ENCODE measurements at regions not wholly inside any gene's neighbourhood (a gene's known extent, or its start where the extent isn't known, plus 50 kb on each side); places are given as distances from the start of the nearest gene placed in this dataset.
A peak's percentile ranks its signal among the peaks of the same experiment; 100 is the strongest.
"Not testable (repeated sequence)": the region's sequence is repeated elsewhere in the genome, so short reads cannot be mapped to it uniquely, and the experiment has no call there.

- H3K27me3 ChIP-seq (ENCODE audit: insufficient read depth, low read length), result no peaks in the 10 kb centered on the region
- H3K4me1 ChIP-seq (ENCODE audit: insufficient read depth, low read length), result peaks cover 4% of the 10 kb centered on the region; the same call in 1 of the 2 replicates
- no peak overlapping the region for H3K4me3 ChIP-seq (ENCODE audit: low read length)
- H3K9me3 ChIP-seq (ENCODE audit: insufficient read depth, low read depth, low read length), result no peaks in the 10 kb centered on the region
- H3K27ac ChIP-seq (ENCODE audit: low read length), result no peak overlapping the region
- no peaks in the 10 kb centered on the region for H3K36me3 ChIP-seq (ENCODE audit: insufficient read depth, low read depth, low read length)
- H3K9ac ChIP-seq (ENCODE audit: low read depth, low read length), result no peak overlapping the region
These were observed 74.1 kb upstream of the HDDC2 start for GRCh38 chr6:125375821-125376220.

GRCh38 chr6:125377621-125378020 is 75.9 kb upstream of the HDDC2 start:
- no peak overlapping the region for H3K9ac ChIP-seq (ENCODE audit: low read depth, low read length)
- no peak overlapping the region for H3K4me3 ChIP-seq (ENCODE audit: low read length)
- no peaks in the 10 kb centered on the region for H3K36me3 ChIP-seq (ENCODE audit: insufficient read depth, low read depth, low read length)
- no peaks in the 10 kb centered on the region for H3K27me3 ChIP-seq (ENCODE audit: insufficient read depth, low read length)
- peaks cover 4% of the 10 kb centered on the region; the same call in 1 of the 2 replicates for H3K4me1 ChIP-seq (ENCODE audit: insufficient read depth, low read length)
- H3K27ac ChIP-seq (ENCODE audit: low read length), result no peak overlapping the region
- H3K9me3 ChIP-seq (ENCODE audit: insufficient read depth, low read depth, low read length), result no peaks in the 10 kb centered on the region

GRCh38 chr6:125379174-125379573 is 77.4 kb upstream of the HDDC2 start:
- H3K9ac ChIP-seq (ENCODE audit: low read depth, low read length), result no peak overlapping the region
- H3K27ac ChIP-seq (ENCODE audit: low read length), result no peak overlapping the region
- H3K4me1 ChIP-seq (ENCODE audit: insufficient read depth, low read length), result peaks cover 4% of the 10 kb centered on the region; the same call in 1 of the 2 replicates
- no peaks in the 10 kb centered on the region for H3K36me3 ChIP-seq (ENCODE audit: insufficient read depth, low read depth, low read length)
- H3K4me3 ChIP-seq (ENCODE audit: low read length), result no peak overlapping the region
- H3K27me3 ChIP-seq (ENCODE audit: insufficient read depth, low read length), result no peaks in the 10 kb centered on the region
- H3K9me3 ChIP-seq (ENCODE audit: insufficient read depth, low read depth, low read length), result no peaks in the 10 kb centered on the region

- no peaks in the 10 kb centered on the region for H3K27me3 ChIP-seq (ENCODE audit: insufficient read depth, low read length)
These were observed 78.7 kb upstream of the HDDC2 start for GRCh38 chr6:125380474-125380873.

GRCh38 chr6:125386337-125386736 is 84.6 kb upstream of the HDDC2 start:
- not testable (repeated sequence) for H3K4me3 ChIP-seq (ENCODE audit: low read length); H3K9me3 ChIP-seq (ENCODE audit: insufficient read depth, low read depth, low read length); H3K36me3 ChIP-seq (ENCODE audit: insufficient read depth, low read depth, low read length); H3K27ac ChIP-seq (ENCODE audit: low read length); H3K9ac ChIP-seq (ENCODE audit: low read depth, low read length); H3K27me3 ChIP-seq (ENCODE audit: insufficient read depth, low read length); H3K4me1 ChIP-seq (ENCODE audit: insufficient read depth, low read length)

More at GRCh38 chr6:125380474-125380873, 78.7 kb upstream of the HDDC2 start:
- no peak overlapping the region for H3K4me3 ChIP-seq (ENCODE audit: low read length)
- H3K27ac ChIP-seq (ENCODE audit: low read length), result no peak overlapping the region
- H3K36me3 ChIP-seq (ENCODE audit: insufficient read depth, low read depth, low read length), result no peaks in the 10 kb centered on the region
- H3K9ac ChIP-seq (ENCODE audit: low read depth, low read length), result no peak overlapping the region
- H3K4me1 ChIP-seq (ENCODE audit: insufficient read depth, low read length), result peaks cover 4% of the 10 kb centered on the region; the same call in 1 of the 2 replicates
- no peaks in the 10 kb centered on the region for H3K9me3 ChIP-seq (ENCODE audit: insufficient read depth, low read depth, low read length)

- Histone ChIP-seq H3K9me3 (ENCODE audit: insufficient read depth, low read depth, low read length) (peaks cover 17% of the 10 kb centered on the region), H3K27me3 (ENCODE audit: insufficient read depth, low read length) (no peaks in the 10 kb centered on the region), H3K9ac (ENCODE audit: low read depth, low read length) (no peak overlapping the region), H3K27ac (ENCODE audit: low read length) (no peak overlapping the region), H3K4me3 (ENCODE audit: low read length) (no peak overlapping the region), H3K36me3 (ENCODE audit: insufficient read depth, low read depth, low read length) (no peaks in the 10 kb centered on the region), H3K4me1 (ENCODE audit: insufficient read depth, low read length) (peaks cover 9% of the 10 kb centered on the region; the same call in 1 of the 2 replicates)
These were observed 90.9 kb upstream of the HDDC2 start for GRCh38 chr6:125392682-125393081.

GRCh38 chr6:125393449-125393858 is 91.7 kb upstream of the HDDC2 start:
- H3K27ac ChIP-seq (ENCODE audit: low read length), result no peak overlapping the region
- no peak overlapping the region for H3K9ac ChIP-seq (ENCODE audit: low read depth, low read length)
- no peak overlapping the region for H3K4me3 ChIP-seq (ENCODE audit: low read length)
- H3K4me1 ChIP-seq (ENCODE audit: insufficient read depth, low read length), result peaks cover 9% of the 10 kb centered on the region; the same call in 1 of the 2 replicates
- peaks cover 17% of the 10 kb centered on the region for H3K9me3 ChIP-seq (ENCODE audit: insufficient read depth, low read depth, low read length)
- H3K27me3 ChIP-seq (ENCODE audit: insufficient read depth, low read length), result no peaks in the 10 kb centered on the region
- H3K36me3 ChIP-seq (ENCODE audit: insufficient read depth, low read depth, low read length), result no peaks in the 10 kb centered on the region

- Histone ChIP-seq H3K4me3 (ENCODE audit: low read length) (no peak overlapping the region), H3K27ac (ENCODE audit: low read length) (no peak overlapping the region), H3K9me3 (ENCODE audit: insufficient read depth, low read depth, low read length) (no peaks in the 10 kb centered on the region), H3K36me3 (ENCODE audit: insufficient read depth, low read depth, low read length) (no peaks in the 10 kb centered on the region), H3K9ac (ENCODE audit: low read depth, low read length) (no peak overlapping the region), H3K4me1 (ENCODE audit: insufficient read depth, low read length) (no peaks in the 10 kb centered on the region), H3K27me3 (ENCODE audit: insufficient read depth, low read length) (no peaks in the 10 kb centered on the region)
These were observed 105.0 kb upstream of the HDDC2 start for GRCh38 chr6:125406741-125407140.

GRCh38 chr6:125414507-125414906 is 112.7 kb upstream of the HDDC2 start:
- H3K27ac ChIP-seq (ENCODE audit: low read length), result no peak overlapping the region
- H3K4me3 ChIP-seq (ENCODE audit: low read length), result no peak overlapping the region
- no peaks in the 10 kb centered on the region for H3K27me3 ChIP-seq (ENCODE audit: insufficient read depth, low read length)
- no peaks in the 10 kb centered on the region for H3K36me3 ChIP-seq (ENCODE audit: insufficient read depth, low read depth, low read length)
- H3K4me1 ChIP-seq (ENCODE audit: insufficient read depth, low read length), result no peaks in the 10 kb centered on the region
- no peak overlapping the region for H3K9ac ChIP-seq (ENCODE audit: low read depth, low read length)
- H3K9me3 ChIP-seq (ENCODE audit: insufficient read depth, low read depth, low read length), result peaks cover 15% of the 10 kb centered on the region

- no peak overlapping the region for H3K4me3 ChIP-seq (ENCODE audit: low read length)
- H3K36me3 ChIP-seq (ENCODE audit: insufficient read depth, low read depth, low read length), result no peaks in the 10 kb centered on the region
- H3K27ac ChIP-seq (ENCODE audit: low read length), result no peak overlapping the region
- no peaks in the 10 kb centered on the region for H3K27me3 ChIP-seq (ENCODE audit: insufficient read depth, low read length)
- no peaks in the 10 kb centered on the region; the same call in 1 of the 2 replicates for H3K4me1 ChIP-seq (ENCODE audit: insufficient read depth, low read length)
- peaks cover 15% of the 10 kb centered on the region for H3K9me3 ChIP-seq (ENCODE audit: insufficient read depth, low read depth, low read length)
- H3K9ac ChIP-seq (ENCODE audit: low read depth, low read length), result no peak overlapping the region
These were observed 114.1 kb upstream of the HDDC2 start for GRCh38 chr6:125415913-125416312.

- no peaks in the 10 kb centered on the region for H3K27me3 ChIP-seq (ENCODE audit: insufficient read depth, low read length)
- H3K36me3 ChIP-seq (ENCODE audit: insufficient read depth, low read depth, low read length), result no peaks in the 10 kb centered on the region
- peak overlapping the region; percentile 12; the same call in 1 of the 2 replicates for H3K4me3 ChIP-seq (ENCODE audit: low read length)
- H3K9ac ChIP-seq (ENCODE audit: low read depth, low read length), result peak overlapping the region; percentile 43; the same call in 1 of the 2 replicates
- H3K27ac ChIP-seq (ENCODE audit: low read length), result peak overlapping the region; percentile 0
- H3K4me1 ChIP-seq (ENCODE audit: insufficient read depth, low read length), result peaks cover 17% of the 10 kb centered on the region
- H3K9me3 ChIP-seq (ENCODE audit: insufficient read depth, low read depth, low read length), result no peaks in the 10 kb centered on the region
These were observed 120.1 kb upstream of the HDDC2 start for GRCh38 chr6:125421836-125422235.

- no peak overlapping the region for H3K4me3 ChIP-seq (ENCODE audit: low read length)
- H3K9ac ChIP-seq (ENCODE audit: low read depth, low read length), result no peak overlapping the region
- peaks cover 17% of the 10 kb centered on the region for H3K4me1 ChIP-seq (ENCODE audit: insufficient read depth, low read length)
- H3K36me3 ChIP-seq (ENCODE audit: insufficient read depth, low read depth, low read length), result no peaks in the 10 kb centered on the region
- H3K27me3 ChIP-seq (ENCODE audit: insufficient read depth, low read length), result no peaks in the 10 kb centered on the region
- no peaks in the 10 kb centered on the region for H3K9me3 ChIP-seq (ENCODE audit: insufficient read depth, low read depth, low read length)
- no peak overlapping the region for H3K27ac ChIP-seq (ENCODE audit: low read length)
These were observed 121.3 kb upstream of the HDDC2 start for GRCh38 chr6:125423047-125423446.
